B cell (primary cell): ENCODE measurements at regions not wholly inside any gene's neighbourhood (a gene's known extent, or its start where the extent isn't known, plus 50 kb on each side); places are given as distances from the start of the nearest gene placed in this dataset.
"Not testable (repeated sequence)": the region's sequence is repeated elsewhere in the genome, so short reads cannot be mapped to it uniquely, and the experiment has no call there.

Source experiments
- ATAC-seq: fragments of 200-7000 bp; cut with Tn5 transposase; one replicate; pipeline ENCODE4 v1.10.0; 2021; ENCODE audit warnings: low read depth, mild to moderate bottlenecking, moderate number of reproducible peaks, moderate library complexity
- CTCF ChIA-PET: fragments of 350-600 bp; sonication (Branson Sonifier 250); formaldehyde crosslinking; loops from one replicate; lab custom pipeline; 2021; ENCODE audit warnings: antibody characterized with exemption, inconsistent platforms; lab: Charles Lee
- POLR2A ChIA-PET: fragments of 350-600 bp; sonication (Branson Sonifier 250); formaldehyde crosslinking; loops from one replicate; lab custom pipeline; 2021; ENCODE audit warnings: antibody characterized with exemption; lab: Charles Lee
- DNase-seq: peaks from one replicate; pipeline ENCODE4 v3.0.0; 2013
- H2AFZ ChIP-seq: 2 replicates; pipeline ENCODE4 v1.6.1; 2012; ENCODE audit warnings: mild to moderate bottlenecking, low read depth, low read length; ENCODE audit not compliant: insufficient read depth, poor library complexity, severe bottlenecking
- H3K27ac ChIP-seq, 2 donors: 1 replicate in 1 of 2; 2 replicates in 1 of 2; pipeline ENCODE4 v1.5.1; 2012 to 2013; ENCODE audit warnings: low read length in 2 of 2, mild to moderate bottlenecking in 2 of 2, moderate library complexity in 1 of 2
- H3K27me3 ChIP-seq, 4 experiments: fragments of 200-600 bp in 1 of 4; sonication (generic) in 1 of 4; replicated peaks in 1 of 4; 1 replicate in 2 of 4; 2 replicates in 2 of 4; pipeline versions ENCODE4 v1.6.1 to v1.7.0; 2013 to 2016; ENCODE audit warnings: low read length in 3 of 4, mild to moderate bottlenecking in 2 of 4, mixed read lengths in 1 of 4, moderate library complexity in 1 of 4; ENCODE audit not compliant: insufficient read depth in 4 of 4, control insufficient read depth in 3 of 4; ENCODE audit errors: control extremely low read depth in 1 of 4
- H3K36me3 ChIP-seq, 2 experiments: replicated peaks in 1 of 2; 1 replicate in 1 of 2; 2 replicates in 1 of 2; pipeline versions ENCODE4 v1.6.1 to v1.7.1; 2013; ENCODE audit warnings: low read length in 1 of 2; ENCODE audit not compliant: insufficient read depth in 2 of 2, control insufficient read depth in 1 of 2; ENCODE audit errors: control extremely low read depth in 1 of 2, extremely low read depth in 1 of 2
- H3K4me1 ChIP-seq, 2 donors: fragments of 200-600 bp in 1 of 2; sonication (generic) in 1 of 2; 1 replicate in 1 of 2; 2 replicates in 1 of 2; pipeline versions ENCODE4 v1.5.1 to v1.6.1; 2013 to 2017; ENCODE audit warnings: low read length in 2 of 2; ENCODE audit not compliant: control insufficient read depth in 2 of 2, insufficient read depth in 2 of 2
- H3K4me2 ChIP-seq: replicated peaks from 2 replicates; pipeline ENCODE3; 2012; ENCODE audit warnings: mild to moderate bottlenecking, low read depth, low read length; ENCODE audit not compliant: poor library complexity, severe bottlenecking
- H3K4me3 ChIP-seq, 5 experiments: fragments of 200-600 bp in 1 of 5; sonication (generic) in 1 of 5; 1 replicate in 3 of 5; 2 replicates in 2 of 5; pipeline versions ENCODE4 v1.5.1 to v1.7.0; 2011 to 2016; ENCODE audit warnings: low read length in 4 of 5, mild to moderate bottlenecking in 4 of 5, low read depth in 2 of 5, control low read depth in 1 of 5, moderate library complexity in 1 of 5; ENCODE audit not compliant: insufficient read depth in 1 of 5; ENCODE audit errors: control extremely low read depth in 1 of 5, extremely low read depth in 1 of 5
- H3K79me2 ChIP-seq: fragments of 200-600 bp; sonication (generic); one replicate; pipeline ENCODE4 v1.6.0; 2016; ENCODE audit warnings: low read length; ENCODE audit not compliant: control insufficient read depth, insufficient read depth
- H3K9ac ChIP-seq: fragments of 200-600 bp; sonication (generic); 2 replicates; pipeline ENCODE4 v1.6.1; 2017; ENCODE audit warnings: mild to moderate bottlenecking, low read length, moderate library complexity
- H3K9me3 ChIP-seq, 3 donors: one replicate each; pipeline versions ENCODE4 v1.6.1 to v1.7.1; 2013; ENCODE audit warnings: low read length in 2 of 3; ENCODE audit not compliant: control insufficient read depth in 2 of 3, insufficient read depth in 1 of 3; ENCODE audit errors: control extremely low read depth in 1 of 3
- H4K20me1 ChIP-seq: 2 replicates; pipeline ENCODE4 v1.6.0; 2012; ENCODE audit warnings: mild to moderate bottlenecking, low read length; ENCODE audit not compliant: insufficient read depth, control insufficient read depth, poor library complexity, severe bottlenecking
- H3K27ac Mint-ChIP-seq: one replicate; pipeline ENCODE4 v1.8.0; 2021; ENCODE audit warnings: mixed read lengths
- H3K27me3 Mint-ChIP-seq: one replicate; pipeline ENCODE4 v1.8.0; 2021; ENCODE audit warnings: mixed read lengths
- H3K4me1 Mint-ChIP-seq: one replicate; pipeline ENCODE4 v1.8.0; 2021; ENCODE audit warnings: mixed read lengths
- H3K4me3 Mint-ChIP-seq: one replicate; pipeline ENCODE4 v1.8.0; 2021; ENCODE audit warnings: mixed read lengths
- H3K9me3 Mint-ChIP-seq: one replicate; pipeline ENCODE4 v1.8.0; 2022; ENCODE audit warnings: mixed read lengths; ENCODE audit not compliant: insufficient read depth
- WGBS: methylation state at CpG from one replicate; pipeline ENCODE4 v1.1.5; 2013; ENCODE audit warnings: missing lambda C conversion rate; ENCODE audit not compliant: insufficient coverage; 5-methylcytosine and 5-hydroxymethylcytosine counted together
- intact Hi-C: fragments of 100-400 bp; cut with micrococcal nuclease; formaldehyde crosslinking; loops from one replicate; pipeline ENCODE4 v1.10.0; 2022

- H4K20me1 ChIP-seq, H3K27me3 Mint-ChIP-seq, H3K4me3 ChIP-seq, DNase-seq, H3K27ac ChIP-seq, H3K9me3 Mint-ChIP-seq, intact Hi-C loops, ATAC-seq, H3K4me3 Mint-ChIP-seq, H3K9ac ChIP-seq, H2AFZ ChIP-seq, H3K27me3 ChIP-seq, H3K4me1 ChIP-seq, H3K4me1 Mint-ChIP-seq, H3K36me3 ChIP-seq, H3K4me2 ChIP-seq, H3K79me2 ChIP-seq, CTCF ChIA-PET, H3K27ac Mint-ChIP-seq, POLR2A ChIA-PET: not testable (repeated sequence)
- no CpG with 5 or more reads among the region's 11 CpGs for WGBS
- H3K9me3 ChIP-seq, result peaks cover 0 to 17% (median 0%) of the 10 kb centered on the region in 3 donors
Measured at GRCh38 chr5:179448282-179448681, 102.1 kb upstream of the RUFY1 start.

- H3K27me3 Mint-ChIP-seq, H3K27ac Mint-ChIP-seq, H3K27ac ChIP-seq, H3K4me1 ChIP-seq, POLR2A ChIA-PET, intact Hi-C loops, H3K79me2 ChIP-seq, H3K4me1 Mint-ChIP-seq, H2AFZ ChIP-seq, H3K36me3 ChIP-seq, ATAC-seq, H4K20me1 ChIP-seq, H3K9me3 ChIP-seq, H3K4me3 ChIP-seq, H3K4me2 ChIP-seq, DNase-seq, H3K9me3 Mint-ChIP-seq, H3K9ac ChIP-seq, H3K27me3 ChIP-seq, CTCF ChIA-PET, H3K4me3 Mint-ChIP-seq: not testable (repeated sequence)
- 91% methylated on average over 3 of the region's 3 CpGs for WGBS
Measured at GRCh38 chr5:179442289-179442688, 97.0 kb upstream of the ADAMTS2 start.
